Heart right ventricle (tissue), 16 donors: ENCODE measurements at regions not wholly inside any gene's neighbourhood (a gene's known extent, or its start where the extent isn't known, plus 50 kb on each side); places are given as distances from the start of the nearest gene placed in this dataset.

Experiments used
- ATAC-seq, 8 donors: fragments of 200-7000 bp; cut with Tn5 transposase; one replicate each; pipeline ENCODE4 v1.9.1; 2020; ENCODE audit warnings: mild to moderate bottlenecking in 8 of 8, moderate library complexity in 8 of 8, moderate number of reproducible peaks in 1 of 8
- DNase-seq, 2 donors: peaks; one replicate each; pipeline ENCODE4 v3.0.0-alpha.2; 2020
- H3K27ac ChIP-seq, 10 donors: fragments of 200-600 bp; sonication (generic) in 2 of 10; one replicate each; pipeline versions ENCODE4 v1.5.0 to v1.8.0; 2020 to 2022; ENCODE audit warnings: mild to moderate bottlenecking in 3 of 10
- H3K27me3 ChIP-seq, 7 donors: fragments of 200-600 bp; one replicate each; pipeline ENCODE4 v1.8.0; 2021 to 2022; ENCODE audit warnings: mild to moderate bottlenecking in 2 of 7
- H3K36me3 ChIP-seq, 9 donors: fragments of 200-600 bp; sonication (generic) in 1 of 9; one replicate each; pipeline versions ENCODE4 v1.5.0 to v1.8.0; 2020 to 2022; ENCODE audit warnings: mild to moderate bottlenecking in 2 of 9
- H3K4me1 ChIP-seq, 9 donors: fragments of 200-600 bp; sonication (generic) in 1 of 9; one replicate each; pipeline versions ENCODE4 v1.5.0 to v1.8.0; 2020 to 2022; ENCODE audit warnings: mild to moderate bottlenecking in 4 of 9
- H3K4me3 ChIP-seq, 10 donors: fragments of 200-600 bp; sonication (generic) in 2 of 10; one replicate each; pipeline versions ENCODE4 v1.5.0 to v1.8.0; 2020 to 2022; ENCODE audit warnings: mild to moderate bottlenecking in 7 of 10, moderate library complexity in 2 of 10
- H3K9me3 ChIP-seq, 11 donors: fragments of 200-600 bp in 10 of 11; sonication (generic) in 2 of 11; one replicate each; pipeline versions ENCODE4 v1.5.0 to v1.8.0; 2013 to 2022; ENCODE audit warnings: mild to moderate bottlenecking in 2 of 11, control low read depth in 1 of 11, moderate library complexity in 1 of 11
- CTCF ChIP-seq, 9 donors: fragments of 200-600 bp; sonication (generic) in 2 of 9; IDR thresholded peaks; one replicate each; pipeline versions ENCODE4 v1.5.0 to v1.8.0; 2021 to 2022; ENCODE audit warnings: antibody characterized with exemption in 9 of 9, mild to moderate bottlenecking in 5 of 9, moderate library complexity in 1 of 9
- WGBS, 2 donors: extraction: QIAGEN DNeasy Blood & Tissue Kit; methylation state at CpG; one replicate each; pipeline ENCODE4 v1.1.7; 2013; ENCODE audit warnings: inconsistent platforms in 1 of 2; 5-methylcytosine and 5-hydroxymethylcytosine counted together
- intact Hi-C, 10 donors: fragments of 100-400 bp; cut with DNase I; formaldehyde crosslinking; loops; one replicate each; pipeline versions ENCODE4 v1.11.1 to v1.14.2; 2022
- donor health status: Arrhythmogenic right ventricular cardiomyopathy.
- donor health status: ischemic (EF 13 %, LVEDD 7.1; RV severe dilation, severe dysfunction).
- donor health status: healthy with polysubstance abuse.
- donor health status: DM: no; HTN: yes; CAD: no.
- donor health status: DM: no; HTN: no; CAD: no.
- donor health status: ischemic (EF 25% LVEDD 6.9; RV normal size, moderate dysfunction).
- donor health status: ischemic (EF 25% LVEDD 5.7; RV mildly dilated, moderate dysfunction).
- donor health status: healthy.
- donor health status: DM: yes; HTN: yes; CAD: no.
- donor health status: Ischemic cardiomyopathy.
- donor health status: ischemic (EF 35%, LVEDD 5.7; RV mildly dilated, moderate dysfunction).
- donor health status: nonischemic (EF 11% LVEDD 7.7; RV severe dilation, severe dysfunction).
- donor health status: DM: yes; HTN: yes; CAD: no.
- donor health status: PGD.
- donor health status: ischemic (EF 29% LVEDD 5.4; RV normal size, mild dysfunction).
- donor health status: nonischemic (EF 23%, LVEDD 6.1; RV moderate dilation, normal function).

- 14% methylated on average over 3 of the region's 3 CpGs for WGBS, 2 donors
- ATAC-seq (no peak), DNase-seq (no peak)
- Histone ChIP-seq H3K36me3 (no peaks in the 10 kb centered on the region), H3K27me3 (no peaks in the 10 kb centered on the region), H3K27ac (no peak overlapping the region), H3K4me1 (no peaks in the 10 kb centered on the region), H3K9me3 (no peaks in the 10 kb centered on the region), H3K4me3 (no peak overlapping the region)
- TF ChIP-seq CTCF (IDR thresholded peaks at IDR 0.05): no peak
- intact Hi-C loops: no loop called here
These were observed 249.8 kb downstream of the LMO4 start for GRCh38 chr1:87578464-87578863.

- TF ChIP-seq CTCF (IDR thresholded peaks at IDR 0.05): no peak
- intact Hi-C loops: no loop called here
- no peak overlapping the region for H3K4me3 ChIP-seq
- no peaks in the 10 kb centered on the region for H3K36me3 ChIP-seq
- H3K27ac ChIP-seq: no peak overlapping the region
- H3K9me3 ChIP-seq: no peaks in the 10 kb centered on the region
- 51 to 66% methylated on average over 4 of the region's 4 CpGs for WGBS, 2 donors
- peaks cover 0 to 12% (median 0%) of the 10 kb centered on the region in 9 donors for H3K4me1 ChIP-seq
- H3K27me3 ChIP-seq: no peaks in the 10 kb centered on the region
- DNase-seq (no peak), ATAC-seq (no peak)
These were observed 254.8 kb downstream of the LMO4 start for GRCh38 chr1:87583459-87583858.

- Histone ChIP-seq H3K27me3 (no peaks in the 10 kb centered on the region), H3K36me3 (no peaks in the 10 kb centered on the region), H3K4me1 (peaks cover 0 to 12% (median 0%) of the 10 kb centered on the region in 9 donors), H3K4me3 (no peak overlapping the region), H3K27ac (no peak overlapping the region), H3K9me3 (no peaks in the 10 kb centered on the region)
- ATAC-seq (no peak), DNase-seq (no peak)
- WGBS, 2 donors: 58 to 75% methylated on average over 1 of the region's 1 CpG
- intact Hi-C loops: no loop called here
- TF ChIP-seq CTCF (IDR thresholded peaks at IDR 0.05): no peak
These were observed 255.9 kb downstream of the LMO4 start for GRCh38 chr1:87584586-87584985.

GRCh38 chr1:87586501-87586900 lies 257.8 kb downstream of the LMO4 start:
- H3K27ac ChIP-seq: no peak overlapping the region
- H3K9me3 ChIP-seq: no peaks in the 10 kb centered on the region
- H3K36me3 ChIP-seq: no peaks in the 10 kb centered on the region
- no peak for TF ChIP-seq CTCF (IDR thresholded peaks at IDR 0.05)
- ATAC-seq: no peak
- no peak overlapping the region for H3K4me3 ChIP-seq
- no peak for DNase-seq
- intact Hi-C loops: no loop called here
- no peaks in the 10 kb centered on the region for H3K27me3 ChIP-seq
- WGBS, 2 donors: 79 to 82% methylated on average over 3 of the region's 3 CpGs
- H3K4me1 ChIP-seq: peaks cover 0 to 12% (median 0%) of the 10 kb centered on the region in 9 donors

- intact Hi-C loops: no loop called here
These were observed 259.8 kb downstream of the LMO4 start for GRCh38 chr1:87588495-87588894.

More at GRCh38 chr1:87588495-87588894, 259.8 kb downstream of the LMO4 start:
- H3K36me3 ChIP-seq: no peaks in the 10 kb centered on the region
- no peaks in the 10 kb centered on the region for H3K9me3 ChIP-seq
- 46 to 62% methylated on average over 4 of the region's 4 CpGs for WGBS, 2 donors
- no peak for TF ChIP-seq CTCF (IDR thresholded peaks at IDR 0.05)
- no peaks in the 10 kb centered on the region for H3K27me3 ChIP-seq
- no peak for ATAC-seq
- no peak overlapping the region for H3K27ac ChIP-seq
- no peak overlapping the region for H3K4me3 ChIP-seq
- peaks cover 0 to 12% (median 0%) of the 10 kb centered on the region in 9 donors for H3K4me1 ChIP-seq
- no peak for DNase-seq
